Mesothelial cell of epicardium (in vitro differentiated cells): ENCODE measurements at regions not wholly inside any gene's neighbourhood (a gene's known extent, or its start where the extent isn't known, plus 50 kb on each side); places are given as distances from the start of the nearest gene placed in this dataset.

Source experiments
- DNase-seq, 2 experiments: peaks; one replicate each; pipeline ENCODE4 v3.0.0; 2021; ENCODE audit warnings: low spot score in 2 of 2; ENCODE audit not compliant: unreplicated experiment in 2 of 2
- H3K27ac Mint-ChIP-seq: 2 replicates; pipeline ENCODE4 v1.8.0; 2021; ENCODE audit warnings: mixed read lengths
- H3K27me3 Mint-ChIP-seq: 2 replicates; pipeline ENCODE4 v1.8.0; 2021; ENCODE audit warnings: low read depth, mixed read lengths
- H3K36me3 Mint-ChIP-seq: 2 replicates; pipeline ENCODE4 v1.8.0; 2021; ENCODE audit warnings: mixed read lengths
- H3K4me1 Mint-ChIP-seq: 2 replicates; pipeline ENCODE4 v1.8.0; 2021; ENCODE audit warnings: mixed read lengths
- H3K4me3 Mint-ChIP-seq: 2 replicates; pipeline ENCODE4 v1.8.0; 2021; ENCODE audit warnings: mild to moderate bottlenecking, moderate library complexity, mixed read lengths
- H3K9me3 Mint-ChIP-seq: 2 replicates; pipeline ENCODE4 v1.8.0; 2021; ENCODE audit warnings: mixed read lengths
- CTCF ChIP-seq: fragments of 200-600 bp; sonication (generic); IDR thresholded peaks from one replicate; pipeline ENCODE4 v1.5.0; 2021; ENCODE audit warnings: antibody characterized with exemption; ENCODE audit not compliant: unreplicated experiment

GRCh38 chr17:14940108-14940937, 324.8 kb downstream of the PMP22 start:
- no peak for DNase-seq

GRCh38 chr17:14935845-14936485, 329.2 kb downstream of the PMP22 start:
- peaks cover 25% of the 10 kb centered on the region for H3K27me3 Mint-ChIP-seq
- DNase-seq = no peak

More at GRCh38 chr17:14940108-14940937, 324.8 kb downstream of the PMP22 start:
- Mint-ChIP-seq H3K27ac (no peak overlapping the region), H3K36me3 (no peaks in the 10 kb centered on the region), H3K9me3 (peaks cover 5% of the 10 kb centered on the region), H3K4me3 (no peak overlapping the region), H3K27me3 (peaks cover 16% of the 10 kb centered on the region), H3K4me1 (peaks cover 10% of the 10 kb centered on the region)
- no peak for TF ChIP-seq CTCF

GRCh38 chr17:14935139-14935841, 329.8 kb downstream of the PMP22 start:
- TF ChIP-seq CTCF = no peak
- no peak overlapping the region for H3K4me3 Mint-ChIP-seq
- H3K36me3 Mint-ChIP-seq = no peaks in the 10 kb centered on the region
- DNase-seq = no peak
- peaks cover 3% of the 10 kb centered on the region for H3K4me1 Mint-ChIP-seq
- peaks cover 25% of the 10 kb centered on the region for H3K27me3 Mint-ChIP-seq
- no peak overlapping the region for H3K27ac Mint-ChIP-seq
- no peaks in the 10 kb centered on the region for H3K9me3 Mint-ChIP-seq

More at GRCh38 chr17:14935845-14936485, 329.2 kb downstream of the PMP22 start:
- no peaks in the 10 kb centered on the region for H3K9me3 Mint-ChIP-seq
- H3K36me3 Mint-ChIP-seq = no peaks in the 10 kb centered on the region
- H3K4me3 Mint-ChIP-seq = no peak overlapping the region
- peaks cover 2% of the 10 kb centered on the region for H3K4me1 Mint-ChIP-seq
- H3K27ac Mint-ChIP-seq = no peak overlapping the region
- TF ChIP-seq CTCF = no peak

GRCh38 chr17:14933676-14934075, 331.4 kb downstream of the PMP22 start:
- Mint-ChIP-seq H3K4me3 (no peak overlapping the region), H3K27me3 (peaks cover 27% of the 10 kb centered on the region), H3K27ac (no peak overlapping the region), H3K9me3 (no peaks in the 10 kb centered on the region), H3K36me3 (no peaks in the 10 kb centered on the region), H3K4me1 (peaks cover 3% of the 10 kb centered on the region)
- TF ChIP-seq CTCF = no peak
- DNase-seq = no peak

- H3K4me3 Mint-ChIP-seq = no peak overlapping the region
- H3K9me3 Mint-ChIP-seq = peaks cover 12% of the 10 kb centered on the region
- H3K27me3 Mint-ChIP-seq = peaks cover 30% of the 10 kb centered on the region
- H3K4me1 Mint-ChIP-seq = peaks cover 3% of the 10 kb centered on the region
- no peak overlapping the region for H3K27ac Mint-ChIP-seq
- no peaks in the 10 kb centered on the region for H3K36me3 Mint-ChIP-seq
- peak; percentile 26 to 70 for DNase-seq
- peak; percentile 86 for TF ChIP-seq CTCF
These were observed 338.5 kb downstream of the PMP22 start for GRCh38 chr17:14926526-14927122.
